Ammon's horn (tissue), 1 donor: ENCODE measurements at regions not wholly inside any gene's neighbourhood (a gene's known extent, or its start where the extent isn't known, plus 50 kb on each side); places are given as distances from the start of the nearest gene placed in this dataset.
"Not testable (repeated sequence)": the region's sequence is repeated elsewhere in the genome, so short reads cannot be mapped to it uniquely, and the experiment has no call there.

ENCODE experiments used
- DNase-seq: peaks from one replicate; pipeline ENCODE4 v3.0.0-alpha.2; 2016; ENCODE audit warnings: low spot score

GRCh38 chr10:117457932-117458331 lies 82.7 kb upstream of the PDZD8 start:
- no peak for DNase-seq

GRCh38 chr10:117457071-117457810 lies 82.0 kb upstream of the PDZD8 start:
- no peak for DNase-seq

GRCh38 chr10:117455346-117455745 lies 80.1 kb upstream of the PDZD8 start:
- DNase-seq = no peak

GRCh38 chr10:117454502-117454901 lies 79.3 kb upstream of the PDZD8 start:
- no peak for DNase-seq

- not testable (repeated sequence) for DNase-seq
Measured at GRCh38 chr10:117453484-117453883, 78.2 kb upstream of the PDZD8 start.

- no peak for DNase-seq
Measured at GRCh38 chr10:117450940-117451339, 75.7 kb upstream of the PDZD8 start.

- DNase-seq = no peak
Measured at GRCh38 chr10:117449636-117450035, 74.4 kb upstream of the PDZD8 start.

- DNase-seq = peak; percentile 30
Measured at GRCh38 chr10:117448802-117449201, 73.6 kb upstream of the PDZD8 start.

- DNase-seq = no peak
Measured at GRCh38 chr10:117445992-117446391, 70.8 kb upstream of the PDZD8 start.

GRCh38 chr10:117444497-117445040 lies 69.3 kb upstream of the PDZD8 start:
- no peak for DNase-seq

- DNase-seq = no peak
Measured at GRCh38 chr10:117443686-117444041, 68.4 kb upstream of the PDZD8 start.

GRCh38 chr10:117442944-117443685 lies 67.9 kb upstream of the PDZD8 start:
- peak; percentile 80 for DNase-seq

GRCh38 chr10:117442521-117442920 lies 67.3 kb upstream of the PDZD8 start:
- no peak for DNase-seq

- peak; percentile 35 for DNase-seq
Measured at GRCh38 chr10:117441812-117442443, 66.7 kb upstream of the PDZD8 start.

GRCh38 chr10:117441361-117441760 lies 66.1 kb upstream of the PDZD8 start:
- DNase-seq = no peak

GRCh38 chr10:117439243-117439912 lies 64.1 kb upstream of the PDZD8 start:
- peak; percentile 43 for DNase-seq

- DNase-seq = no peak
Measured at GRCh38 chr10:117432866-117433265, 57.6 kb upstream of the PDZD8 start.

GRCh38 chr10:117431160-117431559 lies 55.9 kb upstream of the PDZD8 start:
- DNase-seq = peak; percentile 57

- DNase-seq = not testable (repeated sequence)
Measured at GRCh38 chr10:117430535-117430934, 55.3 kb upstream of the PDZD8 start.

- no peak for DNase-seq
Measured at GRCh38 chr10:117429643-117430265, 54.5 kb upstream of the PDZD8 start.

GRCh38 chr10:117427356-117427755 lies 52.1 kb upstream of the PDZD8 start:
- DNase-seq = no peak
